GM19035 (cell line): ENCODE measurements at regions not wholly inside any gene's neighbourhood (a gene's known extent, or its start where the extent isn't known, plus 50 kb on each side); places are given as distances from the start of the nearest gene placed in this dataset.

Experiments used
- ATAC-seq: cut with Tn5 transposase; IDR thresholded peaks from one replicate; pipeline ENCODE4 v1.9.1; 2021; ENCODE audit not compliant: unreplicated experiment

DNA sequence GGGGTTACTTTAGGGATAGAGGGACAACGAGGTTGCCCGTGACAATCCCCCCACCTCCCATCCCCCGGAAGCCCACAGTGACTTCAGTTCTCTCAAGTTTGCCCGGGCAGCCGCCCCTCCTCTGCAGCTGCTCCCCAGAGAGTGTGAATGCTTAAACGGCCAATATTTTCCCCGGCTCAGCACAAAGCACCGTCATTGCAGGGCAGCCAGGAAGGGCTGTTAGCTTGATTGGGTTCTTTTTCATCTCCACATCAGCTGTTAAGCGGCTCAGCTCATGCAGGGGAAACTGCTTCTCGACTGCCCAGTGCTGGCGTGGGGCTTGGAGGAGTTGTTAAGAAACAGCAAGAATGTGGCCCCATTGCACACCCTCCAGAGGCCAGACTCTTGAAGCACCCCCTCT, 120.5 kb upstream of the NCOR2 start:
- ATAC-seq: no peak

DNA sequence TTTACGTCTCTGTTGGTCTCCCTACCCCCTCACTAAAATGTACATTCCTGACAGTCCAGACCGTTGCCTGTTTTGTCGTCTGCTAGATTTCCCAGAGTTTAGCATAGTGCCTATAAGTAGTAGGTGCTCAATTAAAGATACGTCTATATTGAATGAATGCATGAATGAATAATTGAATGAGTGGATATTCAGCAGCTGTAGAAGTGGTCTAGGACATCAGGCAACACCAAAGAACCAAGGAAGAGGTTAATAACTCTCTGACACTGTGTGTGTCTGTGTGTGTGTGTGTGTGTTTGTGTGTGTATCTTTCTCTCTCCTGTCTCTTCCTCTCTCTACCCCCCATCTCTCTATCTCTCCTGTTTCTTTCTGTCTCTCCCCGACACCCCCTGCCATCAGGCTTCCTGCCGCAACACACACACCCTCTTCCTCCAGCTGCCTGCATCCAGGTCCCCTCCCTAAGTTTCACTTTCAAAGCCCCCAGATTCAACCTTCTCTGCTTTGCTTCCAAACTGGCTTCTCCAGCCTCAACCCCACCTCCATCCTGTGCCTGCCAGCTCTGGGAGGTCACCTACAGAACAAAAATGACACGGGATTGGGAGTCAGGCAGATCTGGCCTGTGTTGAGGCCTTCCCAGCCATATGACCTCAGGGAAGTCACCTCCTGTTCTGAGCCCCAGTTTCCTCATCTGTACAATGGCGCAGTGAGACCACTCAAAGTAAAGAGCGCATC, 119.9 kb upstream of the NCOR2 start:
- ATAC-seq: no peak

DNA sequence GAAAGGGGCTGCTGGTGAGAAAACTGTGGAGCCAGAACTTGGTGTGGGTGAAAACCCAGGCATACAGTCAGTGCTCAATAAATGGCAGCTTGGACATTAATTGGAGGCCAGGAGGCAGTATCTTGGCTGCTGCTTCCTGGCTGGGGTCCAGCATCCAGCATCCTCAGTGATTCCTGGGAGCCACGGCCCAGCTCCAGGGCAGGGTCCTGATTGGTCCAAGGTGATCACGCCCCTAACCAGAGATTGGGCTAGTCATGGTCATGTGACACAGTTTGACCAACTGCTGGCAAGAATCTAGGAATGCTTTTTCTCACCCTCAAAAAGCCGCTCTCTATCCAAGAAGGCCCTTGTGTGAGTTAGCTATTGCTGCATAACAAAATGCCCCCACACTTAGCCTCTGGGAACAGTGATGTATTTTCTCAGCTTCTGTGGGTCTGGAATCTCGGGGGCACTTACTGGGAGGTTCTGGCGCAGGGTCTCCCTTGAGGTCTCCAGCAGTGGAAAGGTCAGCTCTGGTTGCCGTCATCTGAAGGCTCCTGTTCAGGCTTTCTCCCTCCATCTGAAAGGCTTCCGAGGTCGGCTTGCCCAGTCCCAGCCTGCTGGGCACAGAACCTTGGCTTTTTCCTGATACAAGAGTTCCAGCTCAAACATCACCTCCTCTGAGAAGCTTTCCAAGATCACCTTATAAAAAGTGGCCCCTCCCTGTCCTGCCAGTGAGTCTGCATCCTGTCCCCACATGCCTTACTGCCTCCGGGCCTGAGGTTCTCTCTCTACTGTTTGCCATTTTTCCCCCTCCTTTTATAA, 119.2 kb upstream of the NCOR2 start:
- ATAC-seq: no peak

DNA sequence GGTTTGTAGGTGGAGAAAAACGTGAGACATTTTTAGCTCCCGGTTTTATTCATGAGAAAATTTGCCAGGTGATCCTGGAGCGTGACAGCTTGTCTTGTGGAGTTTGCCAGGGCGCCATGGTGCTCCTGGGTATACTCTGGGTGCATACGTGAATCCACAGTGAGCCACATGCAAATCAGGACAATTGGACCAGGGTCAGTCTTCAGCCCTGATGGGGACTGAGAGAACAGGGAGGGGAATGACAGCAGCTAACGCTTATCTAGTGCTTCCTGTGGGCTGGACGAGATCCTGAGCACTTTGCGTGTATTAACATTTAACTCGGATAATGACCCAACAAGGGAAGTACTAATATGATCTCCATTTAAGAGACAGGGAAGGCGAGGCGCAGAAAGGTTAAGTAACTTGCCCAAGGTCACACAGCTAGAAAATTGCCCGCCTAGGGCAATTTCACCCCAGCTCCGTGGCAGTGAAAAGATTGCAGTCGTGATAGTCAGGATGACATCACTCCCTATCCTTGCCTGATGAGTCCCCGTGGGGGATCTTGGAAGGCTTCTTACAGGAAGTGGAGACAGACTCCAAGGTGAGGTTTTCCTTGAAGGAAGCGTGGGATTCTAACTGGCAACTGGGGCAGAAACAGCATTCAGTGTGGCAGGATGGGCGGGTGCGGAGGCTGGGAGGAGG, 118.4 kb upstream of the NCOR2 start:
- no peak for ATAC-seq

DNA sequence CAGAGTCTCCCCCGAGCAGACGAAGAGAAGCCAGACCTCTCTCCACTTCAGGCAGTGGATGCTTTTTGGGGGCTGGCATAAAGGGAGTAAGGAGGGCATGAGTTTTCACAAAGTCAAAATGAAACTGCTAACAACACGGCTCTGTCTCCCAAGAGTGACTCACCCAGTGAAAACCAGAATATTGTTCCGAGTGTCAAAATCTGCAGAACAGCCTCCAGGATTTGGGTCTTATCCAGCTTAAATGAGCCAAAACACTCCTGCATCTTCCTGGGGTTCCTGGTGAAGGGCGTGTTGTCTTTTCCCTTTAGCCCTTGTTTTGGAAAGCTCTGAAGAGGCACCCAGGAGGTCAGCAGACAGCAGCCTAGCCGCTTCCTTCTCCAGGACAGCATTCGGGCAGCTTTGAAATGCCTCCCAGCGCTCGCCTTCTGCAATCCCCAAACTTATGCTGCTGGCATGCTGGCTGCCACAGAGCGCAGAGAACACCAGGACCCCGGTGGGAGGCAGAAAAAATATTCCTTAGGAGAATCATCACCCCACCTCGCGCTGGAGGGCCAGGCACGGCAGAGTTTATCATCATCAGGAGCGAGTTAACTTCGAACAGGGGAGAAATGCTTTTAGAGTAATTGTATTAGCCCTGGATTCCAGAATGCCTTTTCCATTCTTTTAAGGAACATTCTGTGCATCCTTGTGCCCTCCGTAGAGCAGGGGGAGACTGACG, 117.7 kb upstream of the NCOR2 start:
- no peak for ATAC-seq

DNA sequence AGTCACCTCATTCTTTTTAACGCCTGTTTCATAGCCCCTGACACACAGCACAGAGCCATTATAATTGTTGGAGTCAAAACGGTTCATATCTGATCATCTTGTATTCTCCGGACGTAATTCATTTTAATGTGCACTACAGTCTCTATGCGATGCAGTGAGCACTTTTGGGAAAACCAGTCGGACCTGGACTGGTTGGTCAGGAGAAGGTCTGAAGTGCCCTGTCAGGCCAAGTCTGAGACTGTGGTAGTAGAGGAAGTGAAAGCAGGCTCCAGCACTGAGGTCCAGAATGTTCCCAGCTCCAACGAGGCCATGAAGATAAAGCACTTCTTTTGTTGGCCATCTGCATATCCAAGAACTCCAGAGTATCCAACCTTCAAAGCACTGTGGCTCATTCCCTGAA, 117.1 kb upstream of the NCOR2 start:
- no peak for ATAC-seq

DNA sequence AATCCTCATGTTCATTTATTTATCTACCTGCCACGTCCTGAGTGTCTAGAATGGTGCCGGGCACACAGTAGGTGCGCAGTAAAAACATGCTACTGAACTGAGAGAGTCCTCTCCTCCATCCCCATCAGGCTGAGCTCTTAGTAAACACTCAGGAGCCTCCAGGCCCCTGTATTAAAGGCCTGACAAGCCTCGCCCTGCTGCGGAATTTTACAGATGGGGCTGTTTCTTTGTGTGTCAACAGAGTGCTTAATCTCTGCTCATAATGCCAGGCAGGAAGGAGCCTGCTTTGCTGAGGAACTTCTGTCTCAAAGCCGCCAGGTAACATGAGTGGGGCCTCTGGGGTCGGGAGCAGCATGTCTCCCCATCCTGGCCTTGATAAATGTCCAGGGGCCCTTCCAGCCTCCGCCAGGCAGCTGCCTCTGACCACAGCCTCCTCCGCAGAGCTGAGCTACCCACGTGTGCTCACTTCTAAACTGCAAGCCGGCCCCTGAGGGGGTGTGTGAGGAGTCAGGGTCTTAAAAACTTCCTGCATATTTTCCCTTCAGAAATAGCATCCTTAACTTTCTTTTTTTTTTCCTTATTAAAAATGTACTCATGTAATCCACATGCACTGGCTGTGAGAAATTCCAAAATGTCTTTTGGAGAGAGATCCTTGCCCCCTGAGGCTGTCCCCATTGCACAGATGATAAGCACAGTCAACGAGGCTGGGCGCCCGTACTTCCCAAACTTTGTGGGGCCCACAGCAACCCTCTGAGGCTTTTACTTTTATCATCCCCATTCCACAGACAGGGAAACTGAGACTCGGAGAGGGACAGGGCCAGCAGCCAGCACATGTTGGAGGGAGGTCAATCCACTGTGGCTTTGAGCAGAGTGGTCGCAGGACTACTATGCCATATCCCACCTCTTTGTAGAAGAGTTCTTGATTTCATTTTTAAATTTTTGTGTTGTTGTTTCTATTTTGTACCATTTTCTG, 116.0 kb upstream of the NCOR2 start:
- ATAC-seq: no peak

DNA sequence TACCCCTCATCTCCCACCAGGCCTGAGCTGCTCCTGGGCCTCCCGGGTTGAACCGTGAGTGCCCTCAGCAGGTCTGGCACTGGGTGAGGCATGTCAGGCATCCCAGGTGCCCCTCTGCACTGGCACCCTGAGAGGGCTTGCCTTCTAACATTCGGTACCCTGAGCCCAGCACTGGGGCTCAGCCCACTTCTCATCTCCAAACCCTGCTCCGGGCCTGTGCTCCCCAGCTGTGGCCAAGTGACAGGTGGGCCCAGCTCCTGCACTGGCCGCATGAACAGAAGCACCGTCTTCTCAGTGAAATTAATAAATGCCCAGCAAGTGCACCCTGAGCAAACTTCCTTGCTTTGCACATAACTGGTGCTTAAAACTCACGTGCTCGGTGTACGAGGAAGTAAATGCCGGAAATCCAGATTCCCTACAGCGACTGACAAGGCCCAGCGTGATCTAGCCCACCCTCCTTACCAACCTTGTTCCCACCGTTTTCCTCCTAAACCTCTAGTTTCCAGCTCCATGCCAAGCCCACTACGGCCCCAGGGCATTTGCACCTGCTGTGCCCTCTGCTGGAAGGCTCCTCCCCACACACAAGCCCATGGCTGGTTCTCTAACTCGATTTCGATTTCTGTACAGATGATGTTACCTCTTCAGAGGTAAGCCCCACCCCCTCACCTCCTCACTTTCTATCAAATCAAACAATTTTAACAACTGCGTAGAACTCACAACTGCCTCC, 115.2 kb upstream of the NCOR2 start:
- ATAC-seq: no peak

DNA sequence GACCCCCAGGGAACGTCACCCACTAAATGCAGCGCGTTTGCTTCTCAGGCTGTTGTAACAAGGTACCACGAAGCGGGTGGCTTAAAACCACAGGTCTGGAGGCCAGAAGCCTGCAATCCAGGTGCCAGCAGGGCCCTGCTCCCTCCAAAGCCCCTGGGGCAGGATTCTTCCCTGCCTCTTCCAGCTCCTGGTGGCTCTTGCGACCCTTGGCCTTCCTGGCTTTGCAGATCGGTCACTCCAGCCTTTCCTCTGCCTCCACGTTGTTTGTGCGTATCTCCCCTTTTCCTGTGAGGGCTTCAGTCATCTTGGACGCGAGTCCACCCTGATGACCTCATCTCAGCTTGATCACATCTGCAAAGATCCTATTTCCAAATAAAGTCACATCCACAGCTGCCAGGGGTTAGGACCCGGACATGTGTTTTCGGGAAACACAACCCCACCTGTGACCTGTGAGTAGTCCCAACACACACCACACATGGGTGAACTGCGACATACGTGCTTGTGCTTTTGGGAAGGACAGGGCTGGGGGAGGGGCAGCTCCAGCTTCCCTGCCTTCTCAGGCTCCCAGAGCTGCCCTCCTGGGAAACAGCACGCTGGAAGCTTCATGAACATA, 114.5 kb upstream of the NCOR2 start:
- ATAC-seq: no peak

DNA sequence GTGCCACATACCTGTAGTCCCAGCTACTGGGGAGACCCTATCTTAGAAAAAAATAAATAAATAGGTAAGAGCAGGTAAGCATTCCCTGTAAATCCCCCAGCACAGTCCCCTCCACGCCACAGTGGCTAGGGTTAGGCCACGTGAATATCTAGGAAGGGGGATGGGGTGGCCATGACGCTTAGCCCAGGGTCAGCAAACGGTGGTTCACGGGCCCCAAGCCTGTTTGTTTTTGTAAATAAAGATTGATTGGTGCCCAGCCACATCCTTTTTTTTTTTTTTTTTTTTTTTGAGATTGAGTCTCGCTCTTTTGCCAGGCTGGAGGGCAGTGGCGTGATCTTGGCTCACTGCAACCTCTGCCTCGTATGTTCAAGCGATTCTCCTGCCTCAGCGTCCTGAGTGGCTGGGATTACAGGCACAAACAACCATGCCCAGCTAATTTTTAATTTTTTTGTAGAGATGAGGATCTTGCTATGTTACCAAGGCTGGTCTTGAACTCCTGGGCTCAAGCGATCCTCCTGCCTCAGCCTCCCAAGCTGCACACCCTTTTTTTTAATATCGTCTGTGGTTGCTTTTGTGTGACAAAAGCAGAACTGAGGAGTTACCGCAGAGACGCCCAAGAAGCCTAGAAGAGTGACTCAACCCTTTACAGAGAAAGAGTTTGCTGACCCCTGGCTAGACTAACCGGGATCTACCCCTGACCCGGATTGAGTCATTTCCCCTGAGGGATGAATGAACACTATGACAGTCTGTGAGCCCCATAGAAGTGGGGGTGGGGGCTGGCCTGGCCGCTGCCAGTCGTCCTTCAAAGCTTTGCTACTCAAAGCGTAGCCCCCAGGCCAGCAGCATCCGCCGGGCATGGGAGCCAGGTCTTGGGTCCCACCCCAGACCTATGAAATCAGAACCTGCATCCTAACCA, 113.7 kb upstream of the NCOR2 start:
- no peak for ATAC-seq

DNA sequence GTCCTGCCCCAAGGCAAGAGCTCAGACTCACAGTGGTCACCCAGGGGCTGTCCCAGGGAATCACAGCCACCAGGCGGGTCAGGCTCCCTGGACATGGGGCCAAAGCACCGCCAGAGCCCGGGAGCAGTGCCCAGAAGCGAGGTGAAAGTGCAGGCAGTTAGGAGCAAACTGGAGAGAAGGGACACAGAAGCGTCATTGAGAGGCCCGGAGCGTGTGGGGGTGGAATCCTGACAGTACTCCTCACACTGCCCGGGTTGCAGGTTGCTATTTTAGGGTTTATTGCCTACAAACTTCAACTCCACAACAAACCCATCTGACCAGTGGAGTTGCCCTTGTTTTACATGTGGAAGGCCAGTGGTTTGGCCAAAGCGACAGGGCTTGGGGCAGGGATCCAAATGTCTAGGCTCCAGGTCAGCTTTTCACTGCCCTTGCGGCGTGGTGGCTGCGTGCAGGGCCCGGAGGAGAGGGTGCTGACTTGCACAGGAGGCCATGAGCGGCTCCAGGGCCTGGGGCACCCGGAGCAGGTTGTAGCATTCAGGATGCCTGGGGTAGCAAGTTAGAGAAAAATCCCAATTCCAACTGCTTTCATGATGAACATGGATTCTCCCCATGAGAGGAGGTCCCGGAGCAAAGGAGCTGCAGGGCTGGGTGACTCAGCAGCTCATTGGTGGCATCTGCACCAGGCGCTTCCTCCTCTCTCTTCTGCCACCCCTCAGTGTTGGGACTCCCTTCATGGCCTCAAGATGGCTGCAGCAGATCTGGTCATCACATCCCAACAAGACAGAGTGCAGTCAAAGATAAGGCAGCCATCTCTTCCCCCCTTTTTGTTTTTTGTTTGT, 112.3 kb upstream of the NCOR2 start:
- ATAC-seq: no peak

DNA sequence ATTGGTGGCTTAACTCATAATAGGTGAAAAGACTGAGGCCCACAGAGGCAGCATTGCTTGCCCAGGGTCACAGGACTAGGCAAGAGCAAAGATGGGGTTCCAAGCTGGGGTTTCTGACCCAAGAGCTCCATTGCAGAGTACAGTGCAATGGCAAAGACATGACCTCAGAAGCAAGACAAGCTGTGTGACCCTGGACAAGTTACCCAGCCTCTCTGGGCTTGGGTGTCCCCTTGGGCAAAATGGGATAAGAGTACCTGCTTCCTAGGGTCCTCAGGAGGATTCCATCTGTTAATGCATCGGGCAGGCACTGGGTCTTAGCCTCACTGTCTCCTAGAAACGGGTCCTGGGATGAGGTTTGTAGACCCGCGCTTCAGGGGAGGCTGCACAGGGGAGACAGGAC, 111.6 kb upstream of the NCOR2 start:
- no peak for ATAC-seq

DNA sequence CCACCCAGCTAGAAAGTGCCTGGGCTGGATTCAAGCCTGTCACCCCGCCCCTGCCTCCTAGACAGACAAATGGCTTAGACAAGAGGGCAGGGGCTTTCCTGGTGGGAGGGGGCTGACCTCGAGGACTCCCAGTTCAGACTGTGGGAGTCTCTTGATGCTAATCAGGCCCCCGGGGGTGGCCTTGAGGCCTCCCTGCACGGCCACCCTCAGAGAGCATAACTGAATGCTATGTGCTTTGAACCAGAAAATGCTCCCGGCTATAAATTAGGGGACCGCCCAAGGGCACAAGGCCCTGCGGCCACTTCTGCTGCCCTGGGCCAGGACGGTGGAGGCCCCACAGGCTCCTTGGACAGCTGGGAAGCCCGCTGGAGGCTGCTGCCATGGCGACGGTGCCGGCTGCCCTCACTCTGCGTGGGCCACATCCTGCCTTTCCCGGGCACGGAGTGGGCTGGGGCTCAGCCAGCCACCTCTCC, 111.0 kb upstream of the NCOR2 start:
- ATAC-seq: no peak

DNA sequence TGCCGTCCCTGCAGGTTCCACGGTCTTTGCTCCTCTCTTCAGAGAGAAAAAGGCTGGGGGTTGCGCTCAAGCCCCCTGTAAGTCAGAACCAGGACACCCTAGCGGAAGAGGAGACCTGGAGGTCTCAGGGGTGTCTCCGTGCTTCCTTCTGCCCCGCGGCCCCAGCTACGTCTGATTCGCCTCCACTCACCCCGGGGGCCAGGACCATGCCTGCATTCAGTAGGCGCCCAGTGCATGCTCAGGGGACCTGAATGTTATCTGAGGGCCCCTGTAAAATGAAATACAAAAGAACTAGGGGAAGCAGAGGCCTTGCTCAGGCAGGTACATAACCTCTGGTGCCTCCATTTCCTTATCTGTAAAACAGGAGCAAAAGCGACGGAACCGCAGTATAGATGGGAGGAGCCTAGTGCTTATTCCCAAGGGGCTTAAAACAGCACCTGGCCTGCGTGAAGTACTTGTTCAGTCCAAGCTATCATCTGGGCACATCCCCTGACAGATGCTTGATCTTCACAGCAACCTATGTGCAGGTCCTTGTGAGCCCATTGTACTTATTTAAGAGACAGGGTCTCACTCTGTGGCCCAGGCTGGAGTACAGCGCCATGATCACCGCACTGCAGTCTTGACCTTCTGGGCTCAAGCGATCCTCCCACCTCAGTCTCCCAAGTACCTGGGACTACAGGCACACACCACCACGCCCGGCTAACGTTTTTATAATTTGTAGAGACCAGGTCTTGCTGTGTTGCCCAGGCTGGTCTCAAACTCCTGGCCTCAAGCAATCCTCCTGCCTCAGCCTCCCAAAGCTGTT, 110.3 kb upstream of the NCOR2 start:
- ATAC-seq: no peak

DNA sequence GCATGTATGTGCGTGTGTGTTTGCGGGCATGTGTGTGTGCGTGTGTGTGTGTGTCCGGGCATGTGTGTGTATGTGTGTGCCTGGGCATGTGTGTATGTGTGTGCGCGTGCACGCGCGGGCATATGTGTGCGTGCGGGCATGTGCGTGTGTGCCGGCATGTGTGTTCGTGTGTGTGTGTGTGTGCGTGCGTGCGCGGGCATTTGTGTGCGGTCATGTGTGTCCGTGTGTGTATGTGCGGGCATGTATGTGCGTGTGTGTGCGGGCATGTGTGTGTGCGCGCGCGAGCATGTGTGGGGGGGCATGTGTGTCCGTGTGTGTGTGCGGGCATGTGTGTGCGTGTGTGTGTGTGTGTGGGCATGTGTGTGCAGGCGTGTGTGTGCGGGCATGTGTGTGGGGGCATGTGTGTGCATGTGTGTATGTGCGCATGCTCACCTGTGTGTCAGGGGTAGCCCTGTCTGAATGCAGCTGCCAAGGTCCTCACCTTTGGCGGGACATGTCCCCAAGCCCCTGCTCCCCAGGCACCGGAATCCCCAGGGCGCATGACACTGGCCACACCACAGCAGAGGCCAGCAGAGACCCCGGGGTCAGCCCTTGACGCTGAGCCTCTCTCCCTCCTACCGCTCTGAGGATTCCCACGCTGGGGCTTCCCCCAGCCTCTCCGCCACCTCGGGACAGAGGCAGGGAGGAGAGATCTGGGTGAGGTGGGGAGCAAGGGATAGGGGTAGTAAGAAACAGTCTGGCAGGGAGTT, 109.5 kb upstream of the NCOR2 start:
- no peak for ATAC-seq
